T-helper 2 cell treated with Interferon-gamma antibody and Interleukin-4, amounts not matched to agents 5 μg/mL and 100 μg/mL, for 36 hours (primary cell): ENCODE measurements at regions not wholly inside any gene's neighbourhood (a gene's known extent, or its start where the extent isn't known, plus 50 kb on each side); places are given as distances from the start of the nearest gene placed in this dataset.

Experiments used
- DNase-seq: peaks from one replicate; pipeline ENCODE4 v3.0.0; 2021; ENCODE audit warnings: low spot score
- H3K27ac Mint-ChIP-seq: one replicate; pipeline ENCODE4 v1.8.0; 2021; ENCODE audit warnings: mild to moderate bottlenecking, mixed read lengths
- H3K27me3 Mint-ChIP-seq: one replicate; pipeline ENCODE4 v1.8.0; 2021; ENCODE audit warnings: low read depth, mixed read lengths
- H3K36me3 Mint-ChIP-seq: one replicate; pipeline ENCODE4 v1.8.0; 2021; ENCODE audit warnings: low read depth, mixed read lengths
- H3K4me1 Mint-ChIP-seq: one replicate; pipeline ENCODE4 v1.8.0; 2021; ENCODE audit warnings: low read depth, mixed read lengths
- H3K4me3 Mint-ChIP-seq: one replicate; pipeline ENCODE4 v1.8.0; 2022; ENCODE audit warnings: mild to moderate bottlenecking, moderate library complexity, mixed read lengths
- H3K9me3 Mint-ChIP-seq: one replicate; pipeline ENCODE4 v1.8.0; 2021; ENCODE audit warnings: mixed read lengths

DNA sequence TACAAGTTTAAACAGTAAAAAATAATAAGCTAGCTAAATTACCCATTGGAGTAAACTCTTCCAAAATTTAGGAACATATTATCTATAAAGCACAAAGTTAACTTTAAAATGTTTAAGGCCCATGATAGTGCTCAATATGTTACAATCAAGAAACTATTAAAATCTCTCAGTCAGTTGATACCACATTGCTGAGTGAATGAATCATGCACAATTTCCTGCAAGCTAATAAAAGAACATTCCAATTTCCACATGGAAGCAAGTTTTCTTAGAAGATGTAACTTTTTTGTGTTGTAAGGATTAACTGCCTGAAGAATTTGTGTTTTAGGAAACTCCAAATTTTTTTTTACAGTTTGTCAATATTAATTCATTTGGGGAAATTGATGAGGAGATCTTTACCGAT, 666.6 kb downstream of the SLITRK1 start:
- no peak overlapping the region for H3K4me3 Mint-ChIP-seq
- no peaks in the 10 kb centered on the region for H3K4me1 Mint-ChIP-seq
- no peak for DNase-seq
- H3K36me3 Mint-ChIP-seq: no peaks in the 10 kb centered on the region
- no peaks in the 10 kb centered on the region for H3K27me3 Mint-ChIP-seq
- peaks cover 29% of the 10 kb centered on the region for H3K9me3 Mint-ChIP-seq
- H3K27ac Mint-ChIP-seq: no peak overlapping the region

DNA sequence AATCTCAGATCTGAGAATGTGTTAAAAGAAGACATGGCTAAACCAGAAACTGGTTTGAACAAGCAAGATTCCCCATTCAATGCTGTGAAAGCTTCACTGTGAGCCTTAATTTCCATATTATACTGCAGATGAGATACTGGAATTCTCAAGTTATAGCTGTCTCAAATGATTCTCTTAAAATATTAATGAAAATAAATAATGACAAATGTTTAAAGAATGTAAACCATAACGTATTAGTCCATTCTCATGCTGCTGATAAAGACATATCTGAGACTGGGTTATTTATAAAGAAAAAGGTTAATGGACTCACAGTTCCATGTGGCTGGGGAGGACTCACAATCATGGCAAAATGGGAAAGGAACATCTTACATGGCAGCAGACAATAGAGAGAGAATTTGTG, 667.8 kb downstream of the SLITRK1 start:
- Mint-ChIP-seq H3K27ac (no peak overlapping the region), H3K9me3 (peaks cover 38% of the 10 kb centered on the region), H3K36me3 (no peaks in the 10 kb centered on the region), H3K4me3 (no peak overlapping the region), H3K4me1 (no peaks in the 10 kb centered on the region), H3K27me3 (no peaks in the 10 kb centered on the region)
- DNase-seq: no peak

DNA sequence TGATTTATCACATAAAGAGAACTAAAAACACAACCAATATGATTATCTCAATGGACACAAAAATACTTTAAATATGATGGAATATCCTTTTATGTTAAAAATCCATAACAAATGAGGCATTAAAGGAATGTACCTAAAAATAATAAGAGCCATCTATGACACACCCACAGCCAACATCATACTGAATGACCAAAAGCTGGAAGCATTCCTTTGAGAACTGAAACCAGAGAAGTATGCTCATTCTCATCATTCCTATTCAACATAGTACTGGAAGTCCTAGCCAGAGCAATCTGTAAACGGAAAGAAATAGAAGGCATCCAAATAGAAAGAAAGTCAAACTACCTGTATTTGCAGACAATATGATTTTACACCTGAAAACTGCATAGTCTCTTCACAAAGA, 671.0 kb downstream of the SLITRK1 start:
- DNase-seq: no peak
- Mint-ChIP-seq H3K9me3 (peaks cover 28% of the 10 kb centered on the region), H3K36me3 (no peaks in the 10 kb centered on the region), H3K27me3 (no peaks in the 10 kb centered on the region), H3K4me1 (no peaks in the 10 kb centered on the region), H3K27ac (no peak overlapping the region), H3K4me3 (no peak overlapping the region)

- H3K27me3 Mint-ChIP-seq: no peaks in the 10 kb centered on the region
- H3K4me1 Mint-ChIP-seq: no peaks in the 10 kb centered on the region
- no peak overlapping the region for H3K4me3 Mint-ChIP-seq
- DNase-seq: no peak
- H3K27ac Mint-ChIP-seq: no peak overlapping the region
- H3K9me3 Mint-ChIP-seq: peaks cover 30% of the 10 kb centered on the region
- no peaks in the 10 kb centered on the region for H3K36me3 Mint-ChIP-seq
Measured at GRCh38 chr13:83204886-83205285, 677.4 kb downstream of the SLITRK1 start.

DNA sequence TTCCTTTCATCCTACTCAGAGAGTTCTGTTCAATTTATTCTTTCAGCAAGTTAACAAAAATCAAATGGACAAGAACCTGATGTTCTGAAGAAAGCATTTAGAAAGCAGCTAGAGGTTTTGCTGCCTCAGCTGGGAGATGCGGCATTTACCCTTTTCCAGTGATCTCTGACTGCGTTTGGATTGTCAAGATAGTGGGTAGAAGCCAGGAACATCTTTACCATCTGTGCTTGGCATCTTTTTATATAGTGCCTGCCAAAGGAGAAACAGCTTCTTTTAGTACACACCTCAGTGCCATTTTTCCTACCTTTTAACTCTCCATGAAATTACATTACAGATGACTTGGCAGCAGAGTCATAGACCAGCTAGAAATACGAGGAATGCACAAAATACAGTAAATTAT, 680.8 kb downstream of the SLITRK1 start:
- no peak for DNase-seq
- H3K4me1 Mint-ChIP-seq: no peaks in the 10 kb centered on the region
- H3K36me3 Mint-ChIP-seq: no peaks in the 10 kb centered on the region
- no peaks in the 10 kb centered on the region for H3K27me3 Mint-ChIP-seq
- no peak overlapping the region for H3K27ac Mint-ChIP-seq
- no peak overlapping the region for H3K4me3 Mint-ChIP-seq
- H3K9me3 Mint-ChIP-seq: peaks cover 23% of the 10 kb centered on the region

GRCh38 chr13:83197316-83197715, 685.0 kb downstream of the SLITRK1 start:
- Mint-ChIP-seq H3K4me1 (no peaks in the 10 kb centered on the region), H3K36me3 (no peaks in the 10 kb centered on the region), H3K4me3 (no peak overlapping the region), H3K27me3 (no peaks in the 10 kb centered on the region), H3K27ac (no peak overlapping the region), H3K9me3 (peaks cover 10% of the 10 kb centered on the region)
- no peak for DNase-seq

- peaks cover 32% of the 10 kb centered on the region for H3K9me3 Mint-ChIP-seq
- H3K4me3 Mint-ChIP-seq: no peak overlapping the region
- no peak for DNase-seq
- no peaks in the 10 kb centered on the region for H3K27me3 Mint-ChIP-seq
- H3K36me3 Mint-ChIP-seq: no peaks in the 10 kb centered on the region
- no peak overlapping the region for H3K27ac Mint-ChIP-seq
- no peaks in the 10 kb centered on the region for H3K4me1 Mint-ChIP-seq
Measured at GRCh38 chr13:83190020-83190419, 692.3 kb downstream of the SLITRK1 start.

GRCh38 chr13:83184819-83185218, 697.5 kb downstream of the SLITRK1 start:
- peaks cover 28% of the 10 kb centered on the region for H3K9me3 Mint-ChIP-seq
- no peak for DNase-seq
- H3K4me1 Mint-ChIP-seq: no peaks in the 10 kb centered on the region

DNA sequence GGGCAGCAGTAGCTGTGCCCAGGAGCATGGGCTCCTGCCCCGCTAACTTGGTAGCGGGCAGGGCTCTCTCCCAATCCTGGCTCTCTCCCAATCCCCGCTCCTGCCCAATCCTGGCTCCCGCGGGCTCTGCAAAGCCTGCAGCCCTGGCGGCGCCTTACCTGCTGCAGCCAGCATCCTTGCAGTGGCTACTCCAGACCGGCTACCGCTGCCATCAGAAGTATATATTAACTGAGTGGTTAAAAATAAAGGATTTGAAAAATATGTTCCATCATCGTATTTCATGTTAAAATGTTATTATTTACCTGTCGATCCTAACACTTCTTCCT, 698.2 kb downstream of the SLITRK1 start:
- H3K4me1 Mint-ChIP-seq: no peaks in the 10 kb centered on the region

More at GRCh38 chr13:83184819-83185218, 697.5 kb downstream of the SLITRK1 start:
- H3K27ac Mint-ChIP-seq: no peak overlapping the region
- no peak overlapping the region for H3K4me3 Mint-ChIP-seq
- no peaks in the 10 kb centered on the region for H3K36me3 Mint-ChIP-seq
- no peaks in the 10 kb centered on the region for H3K27me3 Mint-ChIP-seq

GRCh38 chr13:83183439-83184149, 698.7 kb downstream of the SLITRK1 start:
- H3K4me3 Mint-ChIP-seq: no peak overlapping the region
- H3K36me3 Mint-ChIP-seq: no peaks in the 10 kb centered on the region
- peaks cover 20% of the 10 kb centered on the region for H3K9me3 Mint-ChIP-seq
- no peak for DNase-seq
- no peak overlapping the region for H3K27ac Mint-ChIP-seq
- H3K27me3 Mint-ChIP-seq: no peaks in the 10 kb centered on the region
- no peaks in the 10 kb centered on the region for H3K4me1 Mint-ChIP-seq

More for the DNA sequence above, 698.2 kb downstream of the SLITRK1 start:
- H3K27me3 Mint-ChIP-seq: no peaks in the 10 kb centered on the region
- H3K4me3 Mint-ChIP-seq: no peak overlapping the region
- peaks cover 24% of the 10 kb centered on the region for H3K9me3 Mint-ChIP-seq
- H3K36me3 Mint-ChIP-seq: no peaks in the 10 kb centered on the region
- H3K27ac Mint-ChIP-seq: no peak overlapping the region
- no peak for DNase-seq

DNA sequence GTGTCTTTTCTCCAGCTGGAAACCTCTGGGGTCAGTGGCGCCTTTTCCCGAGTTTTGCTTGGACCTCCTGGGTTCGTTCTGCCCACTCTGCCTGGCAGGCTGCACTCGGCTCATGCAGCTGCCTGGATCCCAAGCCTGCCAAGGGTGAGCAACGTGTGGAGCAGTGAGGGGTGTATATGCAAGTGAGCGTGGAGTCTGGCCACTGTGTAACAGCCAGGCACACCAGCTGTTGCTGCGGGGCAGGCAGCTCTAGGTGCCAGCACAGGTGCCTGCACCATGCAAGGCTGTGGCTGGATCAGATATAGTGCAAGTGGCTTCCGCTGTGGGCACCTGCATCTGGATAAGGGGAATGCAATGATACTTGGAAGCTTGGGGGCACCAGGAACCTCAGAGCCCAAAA, 699.4 kb downstream of the SLITRK1 start:
- Mint-ChIP-seq H3K9me3 (peaks cover 15% of the 10 kb centered on the region), H3K27me3 (no peaks in the 10 kb centered on the region), H3K36me3 (no peaks in the 10 kb centered on the region), H3K4me3 (no peak overlapping the region), H3K27ac (no peak overlapping the region), H3K4me1 (no peaks in the 10 kb centered on the region)
- DNase-seq: no peak

GRCh38 chr13:83178008-83178407, 704.3 kb downstream of the SLITRK1 start:
- no peak overlapping the region for H3K4me3 Mint-ChIP-seq
- no peaks in the 10 kb centered on the region for H3K36me3 Mint-ChIP-seq
- no peaks in the 10 kb centered on the region for H3K27me3 Mint-ChIP-seq
- no peak for DNase-seq
- H3K27ac Mint-ChIP-seq: no peak overlapping the region
- H3K4me1 Mint-ChIP-seq: no peaks in the 10 kb centered on the region
- peaks cover 26% of the 10 kb centered on the region for H3K9me3 Mint-ChIP-seq

DNA sequence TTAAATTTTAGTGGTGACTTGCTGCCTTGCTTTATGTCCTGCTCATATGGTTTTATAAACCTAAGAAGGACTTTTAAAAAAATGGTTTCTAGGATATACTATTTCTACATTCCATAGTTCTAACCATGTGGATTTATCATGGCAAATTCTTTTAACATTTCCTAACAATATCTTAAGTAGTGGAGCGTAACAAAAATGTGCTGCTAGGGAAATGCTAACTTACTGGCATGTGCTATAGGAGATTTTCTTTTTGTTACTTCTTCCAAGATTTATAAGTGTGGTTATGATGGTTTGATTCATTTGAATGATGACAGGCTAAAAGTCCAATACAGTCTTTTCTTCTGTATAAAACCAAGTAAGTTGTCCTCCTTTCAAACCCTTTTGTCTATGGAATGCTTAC, 713.7 kb downstream of the SLITRK1 start:
- Mint-ChIP-seq H3K4me1 (no peaks in the 10 kb centered on the region), H3K4me3 (no peak overlapping the region), H3K9me3 (peaks cover under 1% of the 10 kb centered on the region), H3K27ac (no peak overlapping the region), H3K27me3 (no peaks in the 10 kb centered on the region), H3K36me3 (no peaks in the 10 kb centered on the region)
- DNase-seq: no peak

- Mint-ChIP-seq H3K27me3 (no peaks in the 10 kb centered on the region), H3K9me3 (peaks cover 3% of the 10 kb centered on the region), H3K4me1 (no peaks in the 10 kb centered on the region), H3K27ac (no peak overlapping the region), H3K4me3 (no peak overlapping the region), H3K36me3 (no peaks in the 10 kb centered on the region)
- DNase-seq: no peak
Measured at GRCh38 chr13:83167203-83167602, 715.1 kb downstream of the SLITRK1 start.

DNA sequence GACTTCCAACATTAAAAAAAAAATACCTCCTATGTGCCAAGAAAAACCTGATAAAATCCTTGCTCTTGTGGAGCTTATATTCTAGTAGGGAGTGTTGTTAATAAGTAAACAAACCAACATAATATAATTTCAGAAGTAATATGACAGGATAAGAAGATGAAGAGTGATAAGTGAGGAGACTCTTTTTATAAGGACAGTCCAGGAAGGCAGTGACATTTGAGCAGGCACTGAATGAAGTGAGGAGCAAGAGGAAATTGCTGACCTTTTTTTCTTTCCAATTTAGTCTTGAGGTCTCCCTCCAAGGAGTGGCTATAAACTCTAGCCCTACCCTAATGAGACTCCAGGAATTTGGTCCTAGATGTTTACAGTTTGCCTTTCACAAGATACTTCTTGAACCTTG, 715.7 kb downstream of the SLITRK1 start:
- Mint-ChIP-seq H3K4me1 (no peaks in the 10 kb centered on the region), H3K27ac (no peak overlapping the region), H3K36me3 (no peaks in the 10 kb centered on the region), H3K4me3 (no peak overlapping the region), H3K27me3 (no peaks in the 10 kb centered on the region), H3K9me3 (peaks cover 3% of the 10 kb centered on the region)
- no peak for DNase-seq
